Testis (tissue), 2 donors: ENCODE measurements at regions not wholly inside any gene's neighbourhood (a gene's known extent, or its start where the extent isn't known, plus 50 kb on each side); places are given as distances from the start of the nearest gene placed in this dataset.

Source experiments
- DNase-seq: peaks from one replicate; pipeline ENCODE4 v3.0.0-alpha.2; 2019
- H3K27ac ChIP-seq, 2 donors: fragments of 200-600 bp; sonication (generic); one replicate each; pipeline ENCODE4 v1.5.1; 2019
- H3K27me3 ChIP-seq: fragments of 200-600 bp; sonication (generic); one replicate; pipeline ENCODE4 v1.5.1; 2019
- H3K36me3 ChIP-seq: fragments of 200-600 bp; sonication (generic); one replicate; pipeline ENCODE4 v1.5.1; 2017; ENCODE audit warnings: low read depth; ENCODE audit errors: missing control alignments
- H3K4me1 ChIP-seq: fragments of 200-600 bp; sonication (generic); one replicate; pipeline ENCODE4 v1.5.1; 2019
- H3K4me3 ChIP-seq, 2 donors: fragments of 200-600 bp; sonication (generic); one replicate each; pipeline ENCODE4 v1.5.1; 2017 to 2019
- H3K9me3 ChIP-seq: fragments of 200-600 bp; sonication (generic); one replicate; pipeline ENCODE4 v1.5.1; 2017
- CTCF ChIP-seq, 3 experiments: fragments of 450-650 bp in 2 of 3; fragments of 200-600 bp in 1 of 3; sonication (generic) in 1 of 3; IDR thresholded peaks; one replicate each; pipeline ENCODE4 v1.5.1; 2016 to 2019; ENCODE audit warnings: antibody characterized with exemption in 3 of 3, mild to moderate bottlenecking in 2 of 3, moderate library complexity in 1 of 3
- POLR2A ChIP-seq: fragments of 450-650 bp; IDR thresholded peaks from one replicate; pipeline ENCODE4 v1.6.1; 2017; ENCODE audit warnings: antibody characterized with exemption, mild to moderate bottlenecking, moderate library complexity
- WGBS, 2 donors: methylation state at CpG; one replicate each; pipeline ENCODE4 v1.1.5; 2018; 5-methylcytosine and 5-hydroxymethylcytosine counted together
- intact Hi-C: fragments of 100-400 bp; cut with DNase I; formaldehyde crosslinking; loops from one replicate; pipeline ENCODE4 v1.15.1; 2023; ENCODE audit warnings: low total_unique reads

- intact Hi-C loops, result no loop called here
- H3K4me1 ChIP-seq, result no peaks in the 10 kb centered on the region
- WGBS, 2 donors, result 89 to 100% methylated on average over 1 of the region's 1 CpG
- no peaks in the 10 kb centered on the region for H3K27me3 ChIP-seq
- H3K4me3 ChIP-seq, result no peak overlapping the region
- no peaks in the 10 kb centered on the region for H3K36me3 ChIP-seq
- no peak overlapping the region for H3K27ac ChIP-seq
- no peaks in the 10 kb centered on the region for H3K9me3 ChIP-seq
- TF ChIP-seq CTCF (IDR thresholded peaks at IDR 0.05) (no peak), POLR2A (no peak)
- no peak for DNase-seq
These were observed 1353.9 kb upstream of the MAP3K7 start for GRCh38 chr6:91940801-91941200.

- no peaks in the 10 kb centered on the region for H3K36me3 ChIP-seq
- DNase-seq, result peak; percentile 40
- peak overlapping the region; percentile 34 to 54 for H3K4me3 ChIP-seq
- no peaks in the 10 kb centered on the region for H3K27me3 ChIP-seq
- TF ChIP-seq CTCF (IDR thresholded peaks at IDR 0.05), result no peak
- TF ChIP-seq POLR2A, result no peak
- no peaks in the 10 kb centered on the region for H3K9me3 ChIP-seq
- no peak overlapping the region for H3K27ac ChIP-seq
- intact Hi-C loops, result no loop called here
- 77 to 87% methylated on average over 14 to 15 of the region's 15 CpGs for WGBS, 2 donors
- no peaks in the 10 kb centered on the region for H3K4me1 ChIP-seq
These were observed 1340.0 kb upstream of the MAP3K7 start for GRCh38 chr6:91926827-91927226.

GRCh38 chr6:91926361-91926760, 1339.5 kb upstream of the MAP3K7 start:
- Histone ChIP-seq H3K27ac (no peak overlapping the region), H3K4me1 (no peaks in the 10 kb centered on the region), H3K9me3 (no peaks in the 10 kb centered on the region), H3K27me3 (no peaks in the 10 kb centered on the region), H3K36me3 (no peaks in the 10 kb centered on the region), H3K4me3 (peak overlapping the region; percentile 34 to 54)
- intact Hi-C loops, result no loop called here
- TF ChIP-seq CTCF (IDR thresholded peaks at IDR 0.05) (no peak), POLR2A (no peak)
- 47 to 70% methylated on average over 10 of the region's 10 CpGs for WGBS, 2 donors
- no peak for DNase-seq

GRCh38 chr6:91911945-91912344, 1325.1 kb upstream of the MAP3K7 start:
- 92 to 100% methylated on average over 2 of the region's 2 CpGs for WGBS, 2 donors
- no peak for DNase-seq
- TF ChIP-seq POLR2A, result no peak
- no peak for TF ChIP-seq CTCF (IDR thresholded peaks at IDR 0.05)
- Histone ChIP-seq H3K27ac (no peak overlapping the region), H3K4me3 (no peak overlapping the region), H3K36me3 (no peaks in the 10 kb centered on the region), H3K4me1 (no peaks in the 10 kb centered on the region), H3K27me3 (no peaks in the 10 kb centered on the region), H3K9me3 (no peaks in the 10 kb centered on the region)
- intact Hi-C loops, result no loop called here

GRCh38 chr6:91904586-91905164, 1317.8 kb upstream of the MAP3K7 start:
- whole genome bisulfite sequencing, 2 donors, result 73 to 77% methylated on average over 4 of the region's 4 CpGs
- intact Hi-C loops, result no loop called here
- Histone ChIP-seq H3K4me3 (no peak overlapping the region), H3K9me3 (no peaks in the 10 kb centered on the region), H3K27ac (no peak overlapping the region), H3K4me1 (no peaks in the 10 kb centered on the region), H3K36me3 (no peaks in the 10 kb centered on the region), H3K27me3 (no peaks in the 10 kb centered on the region)
- TF ChIP-seq POLR2A (no peak), CTCF (IDR thresholded peaks at IDR 0.05) (no peak)
- DNase-seq, result no peak
